Keratinocyte (primary cell): ENCODE measurements at regions not wholly inside any gene's neighbourhood (a gene's known extent, or its start where the extent isn't known, plus 50 kb on each side); places are given as distances from the start of the nearest gene placed in this dataset.

Experiments
- DNase-seq: peaks from one replicate; pipeline ENCODE4 v3.0.0-alpha.2; 2011; ENCODE audit warnings: low read depth, missing footprints, low spot score
- FAIRE-seq: peaks from 2 replicates; lab custom pipeline; 2011; peaks lifted over from hg19 to GRCh38; lab: Jason Lieb, UNC
- H2AFZ ChIP-seq: 2 replicates; pipeline ENCODE4 v1.6.0; 2012; ENCODE audit warnings: low read length, control low read depth, inconsistent platforms; ENCODE audit not compliant: control insufficient read depth
- H3K27ac ChIP-seq: 2 replicates; pipeline ENCODE4 v1.5.1; 2011; ENCODE audit warnings: low read length; ENCODE audit not compliant: control insufficient read depth, insufficient read depth
- H3K27me3 ChIP-seq: 3 replicates; pipeline ENCODE4 v1.6.0; 2011; ENCODE audit warnings: low read length; ENCODE audit not compliant: control insufficient read depth, insufficient read depth; ENCODE audit errors: extremely low read depth
- H3K36me3 ChIP-seq, 2 experiments: 2 replicates in 1 of 2; 3 replicates in 1 of 2; pipeline ENCODE4 v1.5.1; 2011; ENCODE audit warnings: low read length in 2 of 2, mild to moderate bottlenecking in 1 of 2; ENCODE audit not compliant: control insufficient read depth in 2 of 2, insufficient read depth in 2 of 2; ENCODE audit errors: extremely low read depth in 1 of 2
- H3K4me1 ChIP-seq: 3 replicates; pipeline ENCODE4 v1.5.1; 2011; ENCODE audit warnings: low read length; ENCODE audit not compliant: control insufficient read depth, insufficient read depth; ENCODE audit errors: extremely low read depth
- H3K4me2 ChIP-seq: 3 replicates; pipeline ENCODE4 v1.6.0; 2011; ENCODE audit warnings: low read depth, low read length; ENCODE audit not compliant: control insufficient read depth, insufficient read depth; ENCODE audit errors: extremely low read depth
- H3K4me3 ChIP-seq, 3 experiments: fragments of 200-600 bp in 1 of 3; sonication (generic) in 1 of 3; 2 replicates in 2 of 3; 3 replicates in 1 of 3; pipeline ENCODE4 v1.5.1; 2011 to 2016; ENCODE audit warnings: low read length in 3 of 3, mild to moderate bottlenecking in 3 of 3, control low read depth in 2 of 3, inconsistent platforms in 1 of 3, low read depth in 1 of 3, mixed read lengths in 1 of 3, mixed run types in 1 of 3, moderate library complexity in 1 of 3; ENCODE audit not compliant: control insufficient read depth in 2 of 3, insufficient read depth in 2 of 3; ENCODE audit errors: extremely low read depth in 1 of 3
- H3K79me2 ChIP-seq: 2 replicates; pipeline ENCODE4 v1.6.0; 2012; ENCODE audit warnings: low read length; ENCODE audit not compliant: control insufficient read depth, insufficient read depth
- H3K9ac ChIP-seq: 3 replicates; pipeline ENCODE4 v1.6.0; 2011; ENCODE audit warnings: low read length; ENCODE audit not compliant: control insufficient read depth, insufficient read depth; ENCODE audit errors: extremely low read depth
- H3K9me1 ChIP-seq: 3 replicates; pipeline ENCODE4 v1.6.0; 2011; ENCODE audit warnings: low read length; ENCODE audit not compliant: control insufficient read depth, insufficient read depth; ENCODE audit errors: extremely low read depth
- H3K9me3 ChIP-seq: 2 replicates; pipeline ENCODE4 v1.5.1; 2012; ENCODE audit warnings: low read depth, low read length; ENCODE audit not compliant: control insufficient read depth
- H4K20me1 ChIP-seq: 3 replicates; pipeline ENCODE4 v1.6.0; 2011; ENCODE audit warnings: low read length; ENCODE audit not compliant: control insufficient read depth, insufficient read depth; ENCODE audit errors: extremely low read depth
- CTCF ChIP-seq, 3 experiments: IDR thresholded peaks in 1 of 3; conservative IDR thresholded peaks in 1 of 3; optimal IDR thresholded peaks in 1 of 3; 2 replicates in 2 of 3; 3 replicates in 1 of 3; pipeline versions ENCODE3 to v1.5.1; 2011; ENCODE audit warnings: low read length in 3 of 3, mild to moderate bottlenecking in 3 of 3, moderate library complexity in 2 of 3, control low read depth in 1 of 3, inconsistent platforms in 1 of 3; ENCODE audit not compliant: insufficient read depth in 2 of 3; ENCODE audit errors: extremely low read depth in 1 of 3
- EZH2 ChIP-seq: IDR thresholded peaks from one replicate; pipeline ENCODE4 v1.6.1; 2012; ENCODE audit warnings: inconsistent platforms, mild to moderate bottlenecking, low read length, moderate library complexity
- dilution Hi-C: fragments of 300-500 bp; cut with MboI; formaldehyde crosslinking; loops from one replicate; pipeline ENCODE4 v1.7.0; 2020; ENCODE audit warnings: low sequenced_read_pairs; ENCODE audit not compliant: extremely low pct_ligation_motif_present

DNA sequence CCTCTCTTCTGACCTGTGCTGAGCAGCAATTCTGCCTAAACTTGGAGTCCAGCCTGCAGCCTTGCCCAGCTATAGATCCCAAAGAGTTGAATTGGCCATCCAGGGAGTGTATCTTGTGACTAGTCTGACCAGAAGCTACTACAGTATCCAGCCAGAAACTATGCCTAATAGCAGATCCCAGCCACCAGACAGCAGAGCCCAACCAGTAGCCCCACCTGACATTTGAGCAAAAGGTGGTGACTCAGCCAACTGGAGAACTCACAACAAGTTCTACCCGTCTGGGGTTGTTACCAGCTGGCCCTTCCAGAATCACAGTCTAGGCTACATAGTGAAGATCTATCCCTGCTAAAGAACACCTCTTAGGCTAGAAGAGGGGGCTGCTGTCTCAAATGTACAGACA, 315.0 kb downstream of the CRPPA start:
- H4K20me1 ChIP-seq = no peaks in the 10 kb centered on the region
- no peaks in the 10 kb centered on the region for H3K79me2 ChIP-seq
- H3K9ac ChIP-seq = no peak overlapping the region
- no peaks in the 10 kb centered on the region for H3K36me3 ChIP-seq
- TF ChIP-seq EZH2 = no peak
- no peak for TF ChIP-seq CTCF (optimal IDR thresholded peaks at IDR 0.05 in 1 of 3, IDR thresholded peaks at IDR 0.05 in 1 of 3, conservative IDR thresholded peaks at IDR 0.05 in 1 of 3; ENCODE audit: extremely low read depth in 1 of 3, insufficient read depth in 2 of 3, low read length in 3 of 3)
- H3K27ac ChIP-seq = no peak overlapping the region
- H3K4me3 ChIP-seq = no peak overlapping the region
- dilution Hi-C loops = no loop called here
- no peaks in the 10 kb centered on the region for H3K27me3 ChIP-seq
- H3K9me3 ChIP-seq = peaks cover 2% of the 10 kb centered on the region
- FAIRE-seq = no peak
- no peaks in the 10 kb centered on the region for H3K4me1 ChIP-seq
- no peaks in the 10 kb centered on the region for H3K9me1 ChIP-seq
- H2AFZ ChIP-seq = no peak overlapping the region
- no peak for DNase-seq
- no peak overlapping the region for H3K4me2 ChIP-seq

- H3K27me3 ChIP-seq = no peaks in the 10 kb centered on the region
- H4K20me1 ChIP-seq = no peaks in the 10 kb centered on the region
- H3K4me3 ChIP-seq = no peak overlapping the region
- dilution Hi-C loops = no loop called here
- H3K9me1 ChIP-seq = no peaks in the 10 kb centered on the region
- no peak overlapping the region for H3K4me2 ChIP-seq
- TF ChIP-seq EZH2 = no peak
- no peak for TF ChIP-seq CTCF (optimal IDR thresholded peaks at IDR 0.05 in 1 of 3, IDR thresholded peaks at IDR 0.05 in 1 of 3, conservative IDR thresholded peaks at IDR 0.05 in 1 of 3; ENCODE audit: extremely low read depth in 1 of 3, insufficient read depth in 2 of 3, low read length in 3 of 3)
- H2AFZ ChIP-seq = no peak overlapping the region
- DNase-seq (no peak), FAIRE-seq (no peak)
- H3K9me3 ChIP-seq = no peaks in the 10 kb centered on the region
- no peaks in the 10 kb centered on the region for H3K79me2 ChIP-seq
- H3K27ac ChIP-seq = no peak overlapping the region
- no peaks in the 10 kb centered on the region for H3K36me3 ChIP-seq
- H3K4me1 ChIP-seq = no peaks in the 10 kb centered on the region
- H3K9ac ChIP-seq = no peak overlapping the region
Measured at GRCh38 chr7:16099302-16099849, 322.0 kb downstream of the CRPPA start.
